GM12878 (cell line): ENCODE measurements at regions not wholly inside any gene's neighbourhood (a gene's known extent, or its start where the extent isn't known, plus 50 kb on each side); places are given as distances from the start of the nearest gene placed in this dataset.

Source experiments
- ATAC-seq: fragments of 200-7000 bp; cut with Tn5 transposase; 3 replicates; pipeline ENCODE4 v1.9.1; 2020; ENCODE audit warnings: mild to moderate bottlenecking, moderate library complexity
- BruUV-seq: library from RNA; stranded (reverse); fragments of 400-500 nt; replicated peaks from 2 replicates; lab custom pipeline; 2021; lab: Mats Ljungman, UMichigan
- CTCF ChIA-PET: fragments of 300-600 bp; sonication (Branson Sonifier 250); formaldehyde crosslinking; extraction: SDS; loops from one replicate; lab custom pipeline; 2021; ENCODE audit warnings: inconsistent platforms; lab: Yijun Ruan, JAX
- POLR2A ChIA-PET: fragments of 350-600 bp; formaldehyde crosslinking; extraction: SDS; loops from one replicate; lab custom pipeline; 2021; ENCODE audit warnings: inconsistent platforms; lab: Charles Lee
- RAD21 ChIA-PET: fragments of 300-600 bp; sonication (Branson Sonifier 250); formaldehyde crosslinking; loops from one replicate; lab custom pipeline; 2023; ENCODE audit warnings: antibody characterized with exemption; ENCODE audit not compliant: unreplicated experiment; lab: Charles Lee
- SMC1A ChIA-PET: fragments of 300-600 bp; sonication (Branson Sonifier 250); formaldehyde crosslinking; loops from one replicate; lab custom pipeline; 2023; ENCODE audit not compliant: unreplicated experiment, uncharacterized antibody; lab: Charles Lee
- DNase-seq: peaks from one replicate; pipeline ENCODE4 v3.0.0-alpha.2; 2011; ENCODE audit warnings: low read depth, low spot score
- FAIRE-seq: peaks from 3 replicates; lab custom pipeline; 2011; peaks lifted over from hg19 to GRCh38; lab: Jason Lieb, UNC
- H2AFZ ChIP-seq: 2 replicates; pipeline ENCODE4 v1.6.0; 2011; ENCODE audit warnings: low read depth, low read length, control low read depth; ENCODE audit not compliant: control insufficient read depth
- H3K27ac ChIP-seq: 2 replicates; pipeline ENCODE4 v1.5.1; 2011; ENCODE audit warnings: control low read depth; ENCODE audit not compliant: control insufficient read depth, insufficient read depth
- H3K27me3 ChIP-seq, 2 experiments: replicated peaks in 1 of 2; 2 replicates each; pipeline versions ENCODE4 v1.6.0 to v1.6.1; 2011; ENCODE audit warnings: low read length in 1 of 2; ENCODE audit not compliant: control insufficient read depth in 2 of 2, insufficient read depth in 2 of 2
- H3K36me3 ChIP-seq, 2 experiments: 2 replicates each; pipeline ENCODE4 v1.5.1; 2011; ENCODE audit warnings: low read length in 1 of 2; ENCODE audit not compliant: control insufficient read depth in 2 of 2, insufficient read depth in 2 of 2
- H3K4me1 ChIP-seq: 2 replicates; pipeline ENCODE4 v1.6.1; 2011; ENCODE audit warnings: mild to moderate bottlenecking, low read length, moderate library complexity, mixed read lengths; ENCODE audit not compliant: control insufficient read depth, insufficient read depth
- H3K4me2 ChIP-seq: 2 replicates; pipeline ENCODE4 v1.6.0; 2011; ENCODE audit warnings: control low read depth; ENCODE audit not compliant: control insufficient read depth, insufficient read depth
- H3K4me3 ChIP-seq: fragments of 200-600 bp; sonication (generic); 2 replicates; pipeline ENCODE4 v1.5.1; 2016
- H3K79me2 ChIP-seq: 2 replicates; pipeline ENCODE4 v1.6.0; 2011; ENCODE audit warnings: low read length; ENCODE audit not compliant: control insufficient read depth, insufficient read depth
- H3K9ac ChIP-seq: 2 replicates; pipeline ENCODE4 v1.8.0; 2011; ENCODE audit warnings: low read length, control low read depth, mixed read lengths; ENCODE audit not compliant: control insufficient read depth, insufficient read depth
- H3K9me3 ChIP-seq: replicated peaks from 3 replicates; pipeline ENCODE4 v1.5.1; 2011; ENCODE audit warnings: mild to moderate bottlenecking, low read length; ENCODE audit not compliant: control insufficient read depth, insufficient read depth
- H4K20me1 ChIP-seq: 2 replicates; pipeline ENCODE4 v1.6.0; 2011; ENCODE audit not compliant: control insufficient read depth, insufficient read depth
- BMI1 ChIP-seq: fragments of 450-650 bp; IDR thresholded peaks from 2 replicates; pipeline ENCODE4 v1.6.1; 2016; ENCODE audit warnings: mild to moderate bottlenecking, moderate library complexity, borderline replicate concordance
- CBX3 ChIP-seq: fragments of 200-600 bp; sonication (generic); IDR thresholded peaks from 2 replicates; pipeline ENCODE4 v1.6.1; 2016; ENCODE audit warnings: low read depth, borderline replicate concordance
- EED ChIP-seq: sonication (generic); IDR thresholded peaks from 2 replicates; pipeline ENCODE4 v1.6.1; 2016; ENCODE audit warnings: antibody characterized with exemption, low read depth
- FOS ChIP-seq: IDR thresholded peaks from 3 replicates; pipeline ENCODE4 v1.6.1; 2011; ENCODE audit warnings: borderline replicate concordance; ENCODE audit not compliant: insufficient read length; ENCODE audit errors: extremely low read depth
- HDGF ChIP-seq: fragments of 450-650 bp; IDR thresholded peaks from 2 replicates; pipeline ENCODE4 v1.6.1; 2016; ENCODE audit warnings: antibody characterized with exemption
- IRF5 ChIP-seq: fragments of 450-650 bp; IDR thresholded peaks from 2 replicates; pipeline ENCODE4 v1.6.1; 2017; ENCODE audit warnings: borderline replicate concordance
- LARP7 ChIP-seq: fragments of 450-650 bp; IDR thresholded peaks from 2 replicates; pipeline ENCODE4 v1.6.1; 2017; ENCODE audit warnings: mild to moderate bottlenecking
- MEF2A ChIP-seq: IDR thresholded peaks from 2 replicates; pipeline ENCODE4 v1.6.1; 2011; ENCODE audit warnings: low read depth, mild to moderate bottlenecking, low read length, moderate library complexity; ENCODE audit not compliant: insufficient read depth
- MTA2 ChIP-seq: fragments of 450-650 bp; IDR thresholded peaks from 2 replicates; pipeline ENCODE4 v1.6.1; 2016; ENCODE audit warnings: low read depth, mild to moderate bottlenecking, moderate library complexity
- MTA3 ChIP-seq: IDR thresholded peaks from 2 replicates; pipeline ENCODE4 v1.6.1; 2012; ENCODE audit warnings: low read length, inconsistent platforms, borderline replicate concordance
- MYB ChIP-seq: fragments of 150-350 bp; IDR thresholded peaks from 2 replicates; pipeline ENCODE4 v1.6.1; 2014; ENCODE audit warnings: mild to moderate bottlenecking, low read depth, low read length, borderline replicate concordance
- MYC ChIP-seq: IDR thresholded peaks from 2 replicates; pipeline ENCODE4 v1.6.1; 2011; ENCODE audit warnings: mild to moderate bottlenecking, low read length, moderate library complexity, inconsistent platforms; ENCODE audit not compliant: insufficient read depth, insufficient replicate concordance, insufficient read length, severe bottlenecking
- NBN ChIP-seq: fragments of 450-650 bp; IDR thresholded peaks from 2 replicates; pipeline ENCODE4 v1.6.1; 2016
- NFYA ChIP-seq: IDR thresholded peaks from 2 replicates; pipeline ENCODE4 v1.6.1; 2011; ENCODE audit warnings: low read depth, mild to moderate bottlenecking, low read length, improper control_type of control experiment, borderline replicate concordance
- SIX5 ChIP-seq: IDR thresholded peaks from 2 replicates; pipeline ENCODE4 v1.6.1; 2011; ENCODE audit warnings: mild to moderate bottlenecking, low read depth, low read length, moderate library complexity; ENCODE audit not compliant: severe bottlenecking
- SKIL ChIP-seq: fragments of 450-650 bp; IDR thresholded peaks from 2 replicates; pipeline ENCODE4 v1.6.1; 2017; ENCODE audit warnings: mild to moderate bottlenecking, low read depth, inconsistent platforms; ENCODE audit not compliant: poor library complexity, severe bottlenecking
- SREBF2 ChIP-seq: IDR thresholded peaks from 2 replicates; pipeline ENCODE4 v1.6.1; 2012; ENCODE audit warnings: mild to moderate bottlenecking, low read length
- TAF1 ChIP-seq: IDR thresholded peaks from 2 replicates; pipeline ENCODE4 v1.6.1; 2011; ENCODE audit warnings: mild to moderate bottlenecking, low read depth, low read length, borderline replicate concordance
- TCF7 ChIP-seq: IDR thresholded peaks from 2 replicates; pipeline ENCODE4 v1.6.1; 2014; ENCODE audit warnings: antibody characterized with exemption, borderline replicate concordance
- WGBS: methylation state at CpG from one replicate; pipeline ENCODE4 v1.1.6; 2016; ENCODE audit warnings: low lambda C conversion rate; ENCODE audit not compliant: insufficient replicate concordance, insufficient coverage; ENCODE audit errors: missing lambda C conversion rate; 5-methylcytosine and 5-hydroxymethylcytosine counted together
- in situ Hi-C: fragments of 300-500 bp; cut with MboI; formaldehyde crosslinking; loops from 9 replicates; pipeline ENCODE4 v1.14.3; 2018; ENCODE audit warnings: mixed read lengths
- intact Hi-C: fragments of 100-400 bp; cut with micrococcal nuclease; formaldehyde crosslinking; loops from one replicate; pipeline ENCODE4 v1.14.2; 2022; ENCODE audit not compliant: unreplicated experiment
- TF ChIP-seq, protein P1 (sequence below): fragments of 150-350 bp; IDR thresholded peaks from 2 replicates; pipeline ENCODE4 v1.6.1; 2014; ENCODE audit warnings: mild to moderate bottlenecking, low read depth, low read length

DNA sequence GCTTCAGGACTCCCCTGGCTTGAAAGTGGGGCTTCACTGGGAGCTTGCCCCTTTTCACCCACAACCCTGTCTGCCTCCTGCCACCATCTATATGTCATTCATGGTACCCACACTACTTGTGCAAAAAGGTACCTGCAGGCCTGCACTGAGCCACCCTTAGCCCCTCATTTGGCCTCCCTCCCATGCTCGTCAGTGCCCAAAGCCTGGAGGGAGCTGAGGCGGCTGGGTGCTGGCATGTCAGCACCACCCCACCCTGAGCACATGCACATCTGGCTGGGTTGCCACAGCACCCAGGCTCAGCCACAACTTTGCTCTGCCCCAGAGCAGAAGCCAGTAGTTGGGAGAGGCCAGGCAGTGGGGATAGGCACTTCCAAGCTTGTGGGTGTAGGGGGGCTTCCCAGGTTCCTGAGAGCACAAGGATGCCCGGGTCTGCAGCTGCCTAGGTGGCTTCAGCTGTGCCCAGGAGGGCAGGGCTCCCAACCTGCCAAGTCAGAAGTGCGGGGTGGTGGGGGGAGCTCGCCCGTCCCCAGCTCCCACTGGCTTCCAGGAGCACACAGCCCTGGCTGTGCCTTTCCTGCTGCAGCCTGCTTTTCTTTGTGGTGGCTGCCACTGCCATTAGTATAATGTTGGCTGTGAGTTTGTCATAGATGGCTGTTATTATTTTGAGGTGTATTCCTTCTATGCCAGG, 1054.6 kb upstream of the EPHA6 start (continued):
- TF ChIP-seq, protein P1, sequence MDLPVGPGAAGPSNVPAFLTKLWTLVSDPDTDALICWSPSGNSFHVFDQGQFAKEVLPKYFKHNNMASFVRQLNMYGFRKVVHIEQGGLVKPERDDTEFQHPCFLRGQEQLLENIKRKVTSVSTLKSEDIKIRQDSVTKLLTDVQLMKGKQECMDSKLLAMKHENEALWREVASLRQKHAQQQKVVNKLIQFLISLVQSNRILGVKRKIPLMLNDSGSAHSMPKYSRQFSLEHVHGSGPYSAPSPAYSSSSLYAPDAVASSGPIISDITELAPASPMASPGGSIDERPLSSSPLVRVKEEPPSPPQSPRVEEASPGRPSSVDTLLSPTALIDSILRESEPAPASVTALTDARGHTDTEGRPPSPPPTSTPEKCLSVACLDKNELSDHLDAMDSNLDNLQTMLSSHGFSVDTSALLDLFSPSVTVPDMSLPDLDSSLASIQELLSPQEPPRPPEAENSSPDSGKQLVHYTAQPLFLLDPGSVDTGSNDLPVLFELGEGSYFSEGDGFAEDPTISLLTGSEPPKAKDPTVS, result no peak
- TF ChIP-seq SIX5 (no peak), FOS (no peak), MTA2 (no peak)

GRCh38 chr3:95775486-95776094, 1038.8 kb upstream of the EPHA6 start:
- no peaks in the 10 kb centered on the region for H3K36me3 ChIP-seq
- H3K27ac ChIP-seq, result no peak overlapping the region
- CTCF ChIA-PET, result no interaction called here
- whole genome bisulfite sequencing, result 15% methylated on average over 5 of the region's 5 CpGs
- H3K4me3 ChIP-seq, result no peak overlapping the region
- no TSS peak for BruUV-seq
- in situ Hi-C loops (no loop called here), intact Hi-C loops (no loop called here)
- SMC1A ChIA-PET, result interaction anchor here (0.5 kb wide), 1 partner anchor 1413 kb away, joined by 4 read pairs; no protein-coding TSS in a partner anchor
- no peak overlapping the region for H3K9ac ChIP-seq
- DNase-seq, result no peak
- H4K20me1 ChIP-seq, result no peaks in the 10 kb centered on the region
- no peak for FAIRE-seq
- no peaks in the 10 kb centered on the region for H3K79me2 ChIP-seq
- H3K4me1 ChIP-seq, result no peaks in the 10 kb centered on the region
- no peak for ATAC-seq
- RAD21 ChIA-PET, result no interaction called here
- no peaks in the 10 kb centered on the region for H3K27me3 ChIP-seq
- H3K4me2 ChIP-seq, result no peak overlapping the region
- H3K9me3 ChIP-seq, result no peaks in the 10 kb centered on the region
- POLR2A ChIA-PET, result no interaction called here
- H2AFZ ChIP-seq, result no peak overlapping the region
- TF ChIP-seq HDGF (no peak), SREBF2 (no peak), CBX3 (no peak), SKIL (no peak), MYB (no peak), MYC (no peak), BMI1 (no peak), MTA3 (no peak), EED (no peak), NFYA (no peak), TCF7 (no peak), LARP7 (no peak), MEF2A (no peak), TAF1 (no peak), NBN (no peak), IRF5 (no peak)
